RWPE1 (cell line): ENCODE measurements at regions not wholly inside any gene's neighbourhood (a gene's known extent, or its start where the extent isn't known, plus 50 kb on each side); places are given as distances from the start of the nearest gene placed in this dataset.

ENCODE experiments used
- CTCF ChIA-PET: fragments of 350-600 bp; sonication (Branson Sonifier 250); formaldehyde crosslinking; extraction: SDS; loops from one replicate; lab custom pipeline; 2021; lab: Yijun Ruan, JAX
- POLR2A ChIA-PET: fragments of 400-600 bp; formaldehyde crosslinking; extraction: SDS; loops from one replicate; lab custom pipeline; 2020; ENCODE audit warnings: antibody characterized with exemption; ENCODE audit not compliant: low non-redundant PET; lab: Yijun Ruan, JAX
- DNase-seq: peaks from one replicate; pipeline ENCODE4 v3.0.0; 2012; ENCODE audit warnings: low spot score
- H3K27ac ChIP-seq: fragments of 450-650 bp; 2 replicates; pipeline ENCODE4 v1.5.1; 2017
- TF ChIP-seq, protein P1 (sequence below): fragments of 450-650 bp; conservative IDR thresholded peaks from 2 replicates; pipeline ENCODE4 v1.5.1; 2017; ENCODE audit warnings: low read depth, mild to moderate bottlenecking

DNA sequence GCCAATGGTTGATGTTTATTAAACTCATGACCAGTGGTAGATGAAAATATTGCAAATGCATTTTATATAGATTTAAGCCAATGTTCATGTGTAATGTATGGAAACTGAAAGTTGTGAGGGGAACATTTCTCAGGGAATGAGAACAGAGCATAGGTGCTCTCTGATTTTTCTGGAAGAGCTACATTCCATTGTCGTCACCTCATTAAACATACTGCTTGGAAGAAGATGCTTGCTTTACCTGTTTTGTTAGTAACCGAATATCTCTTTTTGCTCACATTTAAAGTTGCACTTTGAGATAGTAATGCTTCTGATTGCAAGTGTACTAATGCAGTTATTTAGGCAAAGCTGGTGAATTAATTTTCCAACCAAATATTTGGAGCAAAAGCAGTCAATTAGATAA, 93.8 kb upstream of the CLCN4 start:
- H3K27ac ChIP-seq: no peak overlapping the region
- TF ChIP-seq, protein P1, sequence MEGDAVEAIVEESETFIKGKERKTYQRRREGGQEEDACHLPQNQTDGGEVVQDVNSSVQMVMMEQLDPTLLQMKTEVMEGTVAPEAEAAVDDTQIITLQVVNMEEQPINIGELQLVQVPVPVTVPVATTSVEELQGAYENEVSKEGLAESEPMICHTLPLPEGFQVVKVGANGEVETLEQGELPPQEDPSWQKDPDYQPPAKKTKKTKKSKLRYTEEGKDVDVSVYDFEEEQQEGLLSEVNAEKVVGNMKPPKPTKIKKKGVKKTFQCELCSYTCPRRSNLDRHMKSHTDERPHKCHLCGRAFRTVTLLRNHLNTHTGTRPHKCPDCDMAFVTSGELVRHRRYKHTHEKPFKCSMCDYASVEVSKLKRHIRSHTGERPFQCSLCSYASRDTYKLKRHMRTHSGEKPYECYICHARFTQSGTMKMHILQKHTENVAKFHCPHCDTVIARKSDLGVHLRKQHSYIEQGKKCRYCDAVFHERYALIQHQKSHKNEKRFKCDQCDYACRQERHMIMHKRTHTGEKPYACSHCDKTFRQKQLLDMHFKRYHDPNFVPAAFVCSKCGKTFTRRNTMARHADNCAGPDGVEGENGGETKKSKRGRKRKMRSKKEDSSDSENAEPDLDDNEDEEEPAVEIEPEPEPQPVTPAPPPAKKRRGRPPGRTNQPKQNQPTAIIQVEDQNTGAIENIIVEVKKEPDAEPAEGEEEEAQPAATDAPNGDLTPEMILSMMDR: no peak
- CTCF ChIA-PET: no interaction called here
- DNase-seq: no peak
- POLR2A ChIA-PET: no interaction called here

DNA sequence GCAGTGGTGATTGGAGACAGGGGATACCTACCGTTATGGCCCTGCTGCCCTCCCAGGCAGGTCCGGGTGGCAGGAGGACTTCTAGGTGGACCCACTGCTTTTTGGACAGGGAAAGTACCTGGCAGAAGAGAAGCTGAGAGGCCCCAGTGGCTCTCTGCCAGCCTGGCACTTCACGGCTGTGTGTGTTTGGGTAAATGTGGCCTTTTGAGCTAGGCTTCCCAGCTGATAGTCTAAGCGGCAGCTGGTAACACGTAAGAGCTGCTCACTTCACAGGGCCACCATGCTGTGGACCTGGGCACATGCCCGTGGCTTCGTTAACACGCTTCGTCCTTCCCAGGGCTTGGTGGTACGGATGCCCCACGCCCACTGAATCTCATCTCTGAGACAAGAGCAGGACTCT, 92.0 kb upstream of the CLCN4 start:
- no peak overlapping the region for H3K27ac ChIP-seq
- CTCF ChIA-PET: no interaction called here
- TF ChIP-seq, protein P1: no peak
- no peak for DNase-seq
- POLR2A ChIA-PET: no interaction called here

DNA sequence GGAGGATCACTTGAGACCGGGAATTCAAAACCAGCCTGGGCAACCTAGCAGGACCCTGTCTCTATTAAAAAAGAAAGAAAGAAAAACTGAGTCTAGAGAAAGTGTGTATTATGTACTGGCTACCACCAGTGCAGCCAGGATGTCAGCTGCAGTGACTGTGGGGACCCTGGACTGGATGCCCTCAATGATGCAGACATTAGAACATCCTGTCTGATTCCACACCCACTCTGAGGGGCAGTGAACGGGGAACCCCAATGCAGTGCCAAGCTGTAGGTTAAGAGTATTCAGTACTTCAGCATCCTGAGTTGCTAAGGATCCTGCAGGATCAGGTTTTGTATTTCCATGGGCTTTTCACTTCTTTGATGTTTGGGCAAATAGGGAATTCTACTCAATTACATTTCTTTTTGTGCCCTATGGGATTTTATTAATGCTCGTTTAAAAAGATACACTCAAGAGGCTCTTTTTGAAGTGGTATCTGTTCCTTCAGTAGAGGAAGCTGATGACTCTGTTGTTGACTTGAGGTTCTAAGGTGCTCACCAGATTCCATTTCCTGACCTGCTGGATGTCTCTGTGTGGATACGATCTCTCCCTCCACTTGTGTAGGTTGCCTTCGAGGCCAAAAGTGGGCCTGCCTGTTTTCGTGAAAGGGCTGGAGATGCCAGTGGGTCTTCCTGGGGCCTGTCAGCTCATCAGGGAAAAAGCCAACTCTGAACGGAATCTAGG, 85.9 kb upstream of the CLCN4 start:
- POLR2A ChIA-PET: no interaction called here
- no peak for DNase-seq
- no peak overlapping the region for H3K27ac ChIP-seq
- TF ChIP-seq, protein P1: no peak
- CTCF ChIA-PET: no interaction called here

DNA sequence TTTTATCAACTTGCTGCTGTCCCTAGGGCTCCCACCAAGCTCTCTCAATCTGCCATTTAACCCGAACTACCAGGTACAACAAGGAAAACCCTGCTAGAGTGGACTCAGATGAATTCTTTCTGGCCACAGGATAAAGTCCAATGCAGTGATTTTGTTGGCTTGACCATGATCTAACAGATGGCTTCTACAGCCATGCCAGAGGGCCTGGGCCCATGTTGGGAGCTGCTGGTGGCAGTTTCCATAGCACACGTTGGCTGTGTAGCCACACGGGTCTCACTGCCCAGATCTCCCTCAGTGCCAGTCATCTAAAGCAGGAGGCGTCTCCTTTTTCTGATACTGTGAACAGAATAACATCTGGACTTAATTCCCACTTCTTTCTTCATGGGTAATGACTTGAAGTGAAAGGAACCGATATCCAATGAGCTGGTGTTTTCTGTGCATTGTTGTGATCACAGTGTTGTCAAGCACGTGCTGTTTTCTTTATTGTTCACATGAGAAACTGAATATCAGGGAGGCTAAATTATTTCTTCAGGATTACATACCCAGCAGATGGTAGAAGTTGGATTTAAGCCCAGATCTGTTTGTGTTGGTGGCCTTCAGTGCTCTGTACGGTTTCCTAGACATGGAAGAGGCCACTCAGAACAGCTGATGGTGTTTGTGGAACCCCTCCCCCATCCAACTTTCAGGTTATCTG, 85.2 kb upstream of the CLCN4 start:
- POLR2A ChIA-PET: no interaction called here
- CTCF ChIA-PET: no interaction called here
- no peak for DNase-seq
- TF ChIP-seq, protein P1: no peak
- no peak overlapping the region for H3K27ac ChIP-seq

DNA sequence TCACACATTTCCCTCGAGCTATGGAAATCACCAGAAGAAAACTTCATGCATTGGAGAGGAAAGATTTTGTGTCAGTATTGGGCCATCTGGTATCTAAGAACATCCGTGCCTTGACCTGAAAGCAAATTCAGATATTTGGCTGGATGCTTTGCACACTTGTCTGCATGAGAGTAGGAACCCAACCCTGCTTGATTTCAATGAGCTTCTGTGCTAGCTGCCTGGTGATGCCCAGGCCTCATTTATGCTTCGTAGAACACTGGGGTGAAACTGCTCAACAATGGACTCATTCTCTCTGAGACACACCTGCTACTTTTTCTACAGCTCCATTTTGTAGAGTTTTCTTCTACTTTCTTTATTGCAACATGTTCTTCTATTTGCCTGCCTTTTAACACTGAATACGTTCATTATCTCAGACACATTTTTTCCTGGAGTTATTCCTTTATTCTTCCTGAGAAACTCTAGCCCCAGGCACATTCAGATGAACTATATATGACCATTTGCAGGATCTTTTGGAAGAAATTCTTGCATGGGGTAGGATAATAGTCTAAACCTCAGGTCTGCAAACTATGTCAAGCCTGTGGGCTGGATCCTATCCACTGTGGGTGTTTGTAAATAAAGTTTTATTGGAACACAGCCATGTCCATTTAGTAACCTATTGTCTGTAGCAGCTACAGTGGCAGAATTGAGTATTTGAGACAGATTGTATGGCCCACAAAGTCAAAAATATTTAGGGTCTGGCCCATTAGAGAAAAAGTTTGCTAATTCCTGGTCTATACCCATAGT, 83.8 kb upstream of the CLCN4 start:
- DNase-seq: no peak
- TF ChIP-seq, protein P1: no peak
- ChIA-PET CTCF (interaction anchor here (0.6 kb wide), 1 partner anchor 38 kb away, joined by 5 read pairs; no protein-coding TSS in a partner anchor), POLR2A (no interaction called here)
- no peak overlapping the region for H3K27ac ChIP-seq

DNA sequence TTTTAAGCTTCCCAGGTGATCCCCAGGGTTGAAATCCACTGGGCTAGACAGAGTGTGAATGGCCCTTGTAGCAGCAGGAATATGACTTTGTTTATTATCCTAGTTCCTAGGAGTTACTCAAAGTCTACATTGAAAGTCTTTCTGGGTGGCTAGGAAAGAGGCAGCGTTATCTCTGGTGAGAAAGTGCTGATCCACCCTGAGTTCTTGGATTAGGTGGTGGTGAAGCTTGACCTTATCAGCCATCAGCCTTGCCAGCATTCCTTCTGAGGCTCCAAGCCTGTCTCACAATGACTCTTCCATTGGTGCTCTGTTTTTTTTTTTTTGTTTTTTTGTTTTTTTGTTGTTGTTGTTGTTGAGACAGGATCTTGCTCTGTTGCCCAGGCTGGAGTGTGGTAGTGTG, 83.1 kb upstream of the CLCN4 start:
- ChIA-PET CTCF (interaction anchor here (0.6 kb wide), 1 partner anchor 37 kb away, joined by 5 read pairs; no protein-coding TSS in a partner anchor), POLR2A (no interaction called here)
- TF ChIP-seq, protein P1: no peak
- no peak for DNase-seq
- peak overlapping the region; percentile 78 for H3K27ac ChIP-seq
